GM23338 (cell line): ENCODE measurements at regions not wholly inside any gene's neighbourhood (a gene's known extent, or its start where the extent isn't known, plus 50 kb on each side); places are given as distances from the start of the nearest gene placed in this dataset.

Experiments
- ATAC-seq: fragments of 200-7000 bp; cut with Tn5 transposase; 3 replicates; pipeline ENCODE4 v1.9.1; 2020
- DNase-seq: peaks from one replicate; pipeline ENCODE4 v3.0.0-alpha.2; 2015; ENCODE audit warnings: low spot score
- H2AFZ ChIP-seq: fragments of 200-600 bp; sonication (generic); 2 replicates; pipeline ENCODE4 v1.8.0; 2016; ENCODE audit warnings: antibody characterized with exemption, mild to moderate bottlenecking, moderate library complexity
- H3F3A ChIP-seq: fragments of 200-600 bp; sonication (generic); replicated peaks from 2 replicates; pipeline ENCODE4 v1.8.0; 2017; ENCODE audit warnings: antibody characterized with exemption, mixed run types, low read depth
- H3K27ac ChIP-seq: fragments of 200-600 bp; sonication (generic); 2 replicates; pipeline ENCODE4 v1.6.1; 2016; ENCODE audit warnings: low read depth
- H3K27me3 ChIP-seq: fragments of 200-600 bp; sonication (generic); 2 replicates; pipeline ENCODE4 v1.8.0; 2016; ENCODE audit warnings: mild to moderate bottlenecking, mixed run types, moderate library complexity; ENCODE audit not compliant: insufficient read depth
- H3K36me3 ChIP-seq: fragments of 200-600 bp; sonication (generic); 2 replicates; pipeline ENCODE4 v1.8.0; 2016; ENCODE audit warnings: mild to moderate bottlenecking; ENCODE audit not compliant: insufficient read depth
- H3K4me1 ChIP-seq: fragments of 200-600 bp; sonication (generic); 2 replicates; pipeline ENCODE4 v1.8.0; 2016; ENCODE audit warnings: mild to moderate bottlenecking, moderate library complexity; ENCODE audit not compliant: insufficient read depth
- H3K4me2 ChIP-seq: fragments of 200-600 bp; sonication (generic); 2 replicates; pipeline ENCODE4 v1.7.1; 2017; ENCODE audit warnings: mixed run types
- H3K4me3 ChIP-seq: fragments of 200-600 bp; sonication (generic); 2 replicates; pipeline ENCODE4 v1.6.1; 2016; ENCODE audit warnings: mixed run types
- H3K79me2 ChIP-seq: fragments of 200-600 bp; sonication (generic); replicated peaks from 2 replicates; pipeline ENCODE4 v1.8.0; 2017; ENCODE audit warnings: mild to moderate bottlenecking; ENCODE audit not compliant: insufficient read depth
- H3K9me2 ChIP-seq: fragments of 200-600 bp; sonication (generic); 2 replicates; pipeline ENCODE4 v1.8.0; 2017; ENCODE audit not compliant: insufficient read depth
- H4K20me1 ChIP-seq: fragments of 200-600 bp; sonication (generic); replicated peaks from 2 replicates; pipeline ENCODE4 v1.8.0; 2017; ENCODE audit warnings: mild to moderate bottlenecking; ENCODE audit not compliant: insufficient read depth
- H3K27ac Mint-ChIP-seq: 2 replicates; pipeline ENCODE4 v1.8.0; 2020; ENCODE audit warnings: inconsistent platforms, mild to moderate bottlenecking, moderate library complexity, mixed read lengths
- H3K27me3 Mint-ChIP-seq: 3 replicates; pipeline ENCODE4 v1.8.0; 2022; ENCODE audit warnings: low read depth, mild to moderate bottlenecking, moderate library complexity, mixed read lengths, inconsistent platforms; ENCODE audit not compliant: insufficient read depth, poor library complexity
- H3K36me3 Mint-ChIP-seq: 3 replicates; pipeline ENCODE4 v1.8.0; 2021; ENCODE audit warnings: low read depth, mild to moderate bottlenecking, inconsistent platforms, moderate library complexity, mixed read lengths
- H3K4me1 Mint-ChIP-seq: 3 replicates; pipeline ENCODE4 v1.8.0; 2020; ENCODE audit warnings: mild to moderate bottlenecking, inconsistent platforms, mixed read lengths
- H3K4me3 Mint-ChIP-seq: 3 replicates; pipeline ENCODE4 v1.8.0; 2021; ENCODE audit warnings: moderate library complexity, mild to moderate bottlenecking, inconsistent platforms, mixed read lengths
- H3K9me3 Mint-ChIP-seq: 3 replicates; pipeline ENCODE4 v1.8.0; 2020; ENCODE audit warnings: moderate library complexity, mild to moderate bottlenecking, inconsistent platforms, mixed read lengths
- CREB1 ChIP-seq: fragments of 250-450 bp; sonication (Bioruptor Pico); IDR thresholded peaks from 2 replicates; pipeline ENCODE4 v1.5.0; 2020; ENCODE audit warnings: low read depth, mild to moderate bottlenecking, moderate library complexity
- EZH2 ChIP-seq: fragments of 200-600 bp; sonication (generic); IDR thresholded peaks from one replicate; pipeline ENCODE4 v1.8.0; 2017; ENCODE audit warnings: antibody characterized with exemption, mild to moderate bottlenecking, low read depth; ENCODE audit not compliant: unreplicated experiment
- EZH2phosphoT487 ChIP-seq: fragments of 200-600 bp; sonication (generic); IDR thresholded peaks from one replicate; pipeline ENCODE4 v1.8.1; 2018; ENCODE audit warnings: antibody characterized with exemption; ENCODE audit not compliant: unreplicated experiment
- JUNB ChIP-seq: IDR thresholded peaks from one replicate; pipeline ENCODE4 v1.6.1; 2016; ENCODE audit warnings: antibody characterized with exemption; ENCODE audit not compliant: unreplicated experiment
- NANOG ChIP-seq: IDR thresholded peaks from 2 replicates; pipeline ENCODE4 v1.6.1; 2016; ENCODE audit warnings: antibody characterized with exemption, borderline replicate concordance
- POLR2AphosphoS5 ChIP-seq: IDR thresholded peaks from 2 replicates; pipeline ENCODE4 v1.6.1; 2016; ENCODE audit warnings: antibody characterized with exemption, low read depth
- STAT1 ChIP-seq: IDR thresholded peaks from one replicate; pipeline ENCODE4 v1.6.1; 2016; ENCODE audit warnings: antibody characterized with exemption; ENCODE audit not compliant: unreplicated experiment
- ZNF114 ChIP-seq: fragments of 250-450 bp; sonication (Bioruptor Pico); IDR thresholded peaks from 2 replicates; pipeline ENCODE4 v1.5.0; 2020; ENCODE audit warnings: mild to moderate bottlenecking, moderate library complexity
- ZNF331 ChIP-seq: fragments of 250-450 bp; sonication (Bioruptor Pico); IDR thresholded peaks from 2 replicates; pipeline ENCODE4 v1.5.0; 2020; ENCODE audit warnings: low read depth, mild to moderate bottlenecking, moderate library complexity
- TF ChIP-seq, protein P1 (sequence below), 2 experiments: fragments of 200-600 bp in 1 of 2; sonication (generic) in 1 of 2; conservative IDR thresholded peaks; 2 replicates each; pipeline versions ENCODE4 v1.5.1 to v1.6.1; 2016 to 2017; ENCODE audit warnings: antibody characterized with exemption in 2 of 2, low read depth in 2 of 2, mild to moderate bottlenecking in 2 of 2, moderate library complexity in 1 of 2
- TF ChIP-seq, protein P2 (sequence below): IDR thresholded peaks from one replicate; pipeline ENCODE4 v1.6.1; 2018; ENCODE audit warnings: antibody characterized with exemption; ENCODE audit not compliant: unreplicated experiment
- TF ChIP-seq, protein P3 (sequence below): IDR thresholded peaks from 2 replicates; pipeline ENCODE4 v1.6.1; 2016; ENCODE audit warnings: antibody characterized with exemption

DNA sequence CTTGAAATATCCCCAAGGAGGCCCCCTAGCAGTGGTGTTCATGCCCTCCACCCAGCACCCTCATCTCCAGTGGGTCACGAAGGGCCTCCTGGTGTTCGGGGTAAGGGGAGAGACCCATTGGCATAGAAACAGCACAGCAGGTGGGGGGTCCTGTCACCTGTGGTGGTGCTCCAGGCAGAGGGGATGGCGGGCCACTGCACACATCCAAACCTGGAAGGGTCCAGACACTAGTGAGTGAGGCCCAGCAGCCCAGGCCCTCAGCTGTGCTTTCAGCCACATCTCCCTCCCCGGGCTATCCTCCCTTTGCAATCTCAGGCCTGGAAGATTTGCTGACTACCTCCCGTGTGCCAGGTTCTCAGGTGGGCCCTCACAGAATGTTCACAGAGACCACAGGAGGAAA lies 59.4 kb upstream of the LYVE1 start:
- H3K36me3 ChIP-seq: no peaks in the 10 kb centered on the region
- H3K4me1 ChIP-seq: no peaks in the 10 kb centered on the region
- no peak overlapping the region for H2AFZ ChIP-seq
- peaks cover 7% of the 10 kb centered on the region; the same call in 1 of the 2 replicates for H3K9me2 ChIP-seq
- no peaks in the 10 kb centered on the region for H3K27me3 ChIP-seq
- H3K79me2 ChIP-seq: no peaks in the 10 kb centered on the region
- DNase-seq (no peak), ATAC-seq (no peak)
- no peak overlapping the region for H3K4me3 ChIP-seq
- Mint-ChIP-seq H3K27ac (no peak overlapping the region), H3K36me3 (no peaks in the 10 kb centered on the region; the same call in 2 of the 3 replicates), H3K4me3 (no peak overlapping the region), H3K27me3 (peaks cover 9% of the 10 kb centered on the region), H3K9me3 (no peaks in the 10 kb centered on the region; the same call in 2 of the 3 replicates), H3K4me1 (no peaks in the 10 kb centered on the region; the same call in 2 of the 3 replicates)
- no peak overlapping the region for H3K4me2 ChIP-seq
- H4K20me1 ChIP-seq: no peaks in the 10 kb centered on the region
- H3K27ac ChIP-seq: no peak overlapping the region
- no peaks in the 10 kb centered on the region for H3F3A ChIP-seq
- TF ChIP-seq CREB1 (CRISPR knock-in tag) (no peak), ZNF114 (CRISPR knock-in tag) (no peak)
- TF ChIP-seq, protein P1, sequence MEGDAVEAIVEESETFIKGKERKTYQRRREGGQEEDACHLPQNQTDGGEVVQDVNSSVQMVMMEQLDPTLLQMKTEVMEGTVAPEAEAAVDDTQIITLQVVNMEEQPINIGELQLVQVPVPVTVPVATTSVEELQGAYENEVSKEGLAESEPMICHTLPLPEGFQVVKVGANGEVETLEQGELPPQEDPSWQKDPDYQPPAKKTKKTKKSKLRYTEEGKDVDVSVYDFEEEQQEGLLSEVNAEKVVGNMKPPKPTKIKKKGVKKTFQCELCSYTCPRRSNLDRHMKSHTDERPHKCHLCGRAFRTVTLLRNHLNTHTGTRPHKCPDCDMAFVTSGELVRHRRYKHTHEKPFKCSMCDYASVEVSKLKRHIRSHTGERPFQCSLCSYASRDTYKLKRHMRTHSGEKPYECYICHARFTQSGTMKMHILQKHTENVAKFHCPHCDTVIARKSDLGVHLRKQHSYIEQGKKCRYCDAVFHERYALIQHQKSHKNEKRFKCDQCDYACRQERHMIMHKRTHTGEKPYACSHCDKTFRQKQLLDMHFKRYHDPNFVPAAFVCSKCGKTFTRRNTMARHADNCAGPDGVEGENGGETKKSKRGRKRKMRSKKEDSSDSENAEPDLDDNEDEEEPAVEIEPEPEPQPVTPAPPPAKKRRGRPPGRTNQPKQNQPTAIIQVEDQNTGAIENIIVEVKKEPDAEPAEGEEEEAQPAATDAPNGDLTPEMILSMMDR (conservative IDR thresholded peaks at IDR 0.05; ENCODE audit: low read depth in 2 of 2): no peak
- TF ChIP-seq, protein P2, sequence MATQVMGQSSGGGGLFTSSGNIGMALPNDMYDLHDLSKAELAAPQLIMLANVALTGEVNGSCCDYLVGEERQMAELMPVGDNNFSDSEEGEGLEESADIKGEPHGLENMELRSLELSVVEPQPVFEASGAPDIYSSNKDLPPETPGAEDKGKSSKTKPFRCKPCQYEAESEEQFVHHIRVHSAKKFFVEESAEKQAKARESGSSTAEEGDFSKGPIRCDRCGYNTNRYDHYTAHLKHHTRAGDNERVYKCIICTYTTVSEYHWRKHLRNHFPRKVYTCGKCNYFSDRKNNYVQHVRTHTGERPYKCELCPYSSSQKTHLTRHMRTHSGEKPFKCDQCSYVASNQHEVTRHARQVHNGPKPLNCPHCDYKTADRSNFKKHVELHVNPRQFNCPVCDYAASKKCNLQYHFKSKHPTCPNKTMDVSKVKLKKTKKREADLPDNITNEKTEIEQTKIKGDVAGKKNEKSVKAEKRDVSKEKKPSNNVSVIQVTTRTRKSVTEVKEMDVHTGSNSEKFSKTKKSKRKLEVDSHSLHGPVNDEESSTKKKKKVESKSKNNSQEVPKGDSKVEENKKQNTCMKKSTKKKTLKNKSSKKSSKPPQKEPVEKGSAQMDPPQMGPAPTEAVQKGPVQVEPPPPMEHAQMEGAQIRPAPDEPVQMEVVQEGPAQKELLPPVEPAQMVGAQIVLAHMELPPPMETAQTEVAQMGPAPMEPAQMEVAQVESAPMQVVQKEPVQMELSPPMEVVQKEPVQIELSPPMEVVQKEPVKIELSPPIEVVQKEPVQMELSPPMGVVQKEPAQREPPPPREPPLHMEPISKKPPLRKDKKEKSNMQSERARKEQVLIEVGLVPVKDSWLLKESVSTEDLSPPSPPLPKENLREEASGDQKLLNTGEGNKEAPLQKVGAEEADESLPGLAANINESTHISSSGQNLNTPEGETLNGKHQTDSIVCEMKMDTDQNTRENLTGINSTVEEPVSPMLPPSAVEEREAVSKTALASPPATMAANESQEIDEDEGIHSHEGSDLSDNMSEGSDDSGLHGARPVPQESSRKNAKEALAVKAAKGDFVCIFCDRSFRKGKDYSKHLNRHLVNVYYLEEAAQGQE: no peak

DNA sequence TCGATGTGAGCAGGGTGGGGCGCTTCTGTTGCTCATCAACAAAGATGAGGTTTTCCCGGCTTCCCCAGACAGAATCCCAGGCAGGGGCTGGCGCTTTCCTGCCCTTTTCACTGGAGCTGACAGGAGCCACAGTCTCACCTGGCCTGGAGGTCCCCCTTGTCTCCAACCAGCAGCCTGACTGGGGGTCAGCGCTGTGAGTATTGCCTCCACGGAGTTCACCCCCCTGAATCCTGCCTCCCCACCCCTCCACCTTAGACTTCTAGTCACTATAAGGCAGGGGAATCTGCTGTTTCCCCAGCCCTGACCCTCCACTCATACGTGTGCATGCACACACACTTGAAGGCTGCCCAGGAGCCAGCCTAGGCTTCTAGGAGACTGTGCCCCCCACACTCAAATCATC lies 58.8 kb upstream of the LYVE1 start:
- Histone ChIP-seq H3K79me2 (no peaks in the 10 kb centered on the region), H3K27me3 (no peaks in the 10 kb centered on the region), H3K4me3 (no peak overlapping the region), H3K4me2 (no peak overlapping the region), H2AFZ (no peak overlapping the region), H3K36me3 (no peaks in the 10 kb centered on the region), H3K4me1 (no peaks in the 10 kb centered on the region), H3K9me2 (peaks cover 7% of the 10 kb centered on the region; the same call in 1 of the 2 replicates), H4K20me1 (no peaks in the 10 kb centered on the region), H3F3A (no peaks in the 10 kb centered on the region), H3K27ac (no peak overlapping the region)
- H3K4me3 Mint-ChIP-seq: no peak overlapping the region
- no peaks in the 10 kb centered on the region; the same call in 2 of the 3 replicates for H3K9me3 Mint-ChIP-seq
- no peaks in the 10 kb centered on the region; the same call in 2 of the 3 replicates for H3K36me3 Mint-ChIP-seq
- ATAC-seq (no peak), DNase-seq (no peak)
- H3K27me3 Mint-ChIP-seq: peaks cover 9% of the 10 kb centered on the region
- H3K27ac Mint-ChIP-seq: no peak overlapping the region
- no peaks in the 10 kb centered on the region; the same call in 2 of the 3 replicates for H3K4me1 Mint-ChIP-seq
- TF ChIP-seq NANOG: no peak
- TF ChIP-seq, protein P3, sequence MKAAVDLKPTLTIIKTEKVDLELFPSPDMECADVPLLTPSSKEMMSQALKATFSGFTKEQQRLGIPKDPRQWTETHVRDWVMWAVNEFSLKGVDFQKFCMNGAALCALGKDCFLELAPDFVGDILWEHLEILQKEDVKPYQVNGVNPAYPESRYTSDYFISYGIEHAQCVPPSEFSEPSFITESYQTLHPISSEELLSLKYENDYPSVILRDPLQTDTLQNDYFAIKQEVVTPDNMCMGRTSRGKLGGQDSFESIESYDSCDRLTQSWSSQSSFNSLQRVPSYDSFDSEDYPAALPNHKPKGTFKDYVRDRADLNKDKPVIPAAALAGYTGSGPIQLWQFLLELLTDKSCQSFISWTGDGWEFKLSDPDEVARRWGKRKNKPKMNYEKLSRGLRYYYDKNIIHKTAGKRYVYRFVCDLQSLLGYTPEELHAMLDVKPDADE: no peak
- no peak for TF ChIP-seq STAT1
- TF ChIP-seq, protein P2: no peak
- no peak for TF ChIP-seq ZNF331 (CRISPR knock-in tag)
- no peak for TF ChIP-seq EZH2phosphoT487
- TF ChIP-seq POLR2AphosphoS5: no peak
- TF ChIP-seq, protein P1 (conservative IDR thresholded peaks at IDR 0.05; ENCODE audit: low read depth in 2 of 2): no peak
- no peak for TF ChIP-seq CREB1 (CRISPR knock-in tag)
- no peak for TF ChIP-seq ZNF114 (CRISPR knock-in tag)
- no peak for TF ChIP-seq EZH2
- TF ChIP-seq JUNB: no peak
